ENCODE measurements at regions not wholly inside any gene's neighbourhood (a gene's known extent, or its start where the extent isn't known, plus 50 kb on each side); places are given as distances from the start of the nearest gene placed in this dataset.
A peak's percentile ranks its signal among the peaks of the same experiment; 100 is the strongest.

- CTCF ChIA-PET = no interaction called here
- no peak for ATAC-seq
- no peak overlapping the region for H3K4me3 Mint-ChIP-seq
Measured at GRCh38 chr21:16323596-16323995, 593.8 kb downstream of the USP25 start.

DNA sequence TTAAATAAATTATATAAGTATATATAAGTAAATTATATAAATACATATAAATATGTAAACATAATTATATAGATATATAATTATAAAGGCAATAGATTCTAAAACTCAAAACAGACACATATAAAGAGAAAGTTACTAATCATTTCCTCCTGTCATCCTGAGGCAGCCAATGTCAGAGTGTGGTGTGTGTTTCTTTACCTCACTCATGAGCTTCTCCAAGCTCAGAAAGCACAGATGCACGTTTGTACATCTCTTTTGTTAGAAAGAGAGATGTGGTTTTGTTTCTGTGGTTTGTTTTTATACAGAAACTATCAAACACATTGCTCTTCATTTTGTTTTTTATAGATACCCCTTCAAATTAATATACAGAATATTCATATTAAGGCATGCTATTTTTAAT is 594.8 kb downstream of the USP25 start:
- H3K36me3 Mint-ChIP-seq (ENCODE audit: low read depth) = no peaks in the 10 kb centered on the region
- DNase-seq (no peak), ATAC-seq (no peak)
- H3K4me1 Mint-ChIP-seq (ENCODE audit: low read depth) = no peaks in the 10 kb centered on the region
- ChIA-PET CTCF (interaction anchor here (1.2 kb wide), 1 partner anchor 19 kb away, joined by 3 read pairs; no protein-coding TSS in a partner anchor), POLR2A (no interaction called here)
- H3K27me3 Mint-ChIP-seq = peaks cover 2% of the 10 kb centered on the region
- no peaks in the 10 kb centered on the region for H3K9me3 Mint-ChIP-seq
- H3K4me3 Mint-ChIP-seq = no peak overlapping the region
- H3K27ac Mint-ChIP-seq = no peak overlapping the region
- TF ChIP-seq, protein P1, sequence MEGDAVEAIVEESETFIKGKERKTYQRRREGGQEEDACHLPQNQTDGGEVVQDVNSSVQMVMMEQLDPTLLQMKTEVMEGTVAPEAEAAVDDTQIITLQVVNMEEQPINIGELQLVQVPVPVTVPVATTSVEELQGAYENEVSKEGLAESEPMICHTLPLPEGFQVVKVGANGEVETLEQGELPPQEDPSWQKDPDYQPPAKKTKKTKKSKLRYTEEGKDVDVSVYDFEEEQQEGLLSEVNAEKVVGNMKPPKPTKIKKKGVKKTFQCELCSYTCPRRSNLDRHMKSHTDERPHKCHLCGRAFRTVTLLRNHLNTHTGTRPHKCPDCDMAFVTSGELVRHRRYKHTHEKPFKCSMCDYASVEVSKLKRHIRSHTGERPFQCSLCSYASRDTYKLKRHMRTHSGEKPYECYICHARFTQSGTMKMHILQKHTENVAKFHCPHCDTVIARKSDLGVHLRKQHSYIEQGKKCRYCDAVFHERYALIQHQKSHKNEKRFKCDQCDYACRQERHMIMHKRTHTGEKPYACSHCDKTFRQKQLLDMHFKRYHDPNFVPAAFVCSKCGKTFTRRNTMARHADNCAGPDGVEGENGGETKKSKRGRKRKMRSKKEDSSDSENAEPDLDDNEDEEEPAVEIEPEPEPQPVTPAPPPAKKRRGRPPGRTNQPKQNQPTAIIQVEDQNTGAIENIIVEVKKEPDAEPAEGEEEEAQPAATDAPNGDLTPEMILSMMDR (IDR thresholded peaks at IDR 0.05) = no peak
- intact Hi-C loops (cut with micrococcal nuclease) = no loop called here

More at GRCh38 chr21:16323596-16323995, 593.8 kb downstream of the USP25 start:
- no peaks in the 10 kb centered on the region for H3K9me3 Mint-ChIP-seq
- H3K4me1 Mint-ChIP-seq (ENCODE audit: low read depth) = no peaks in the 10 kb centered on the region
- intact Hi-C loops (cut with micrococcal nuclease) = no loop called here
- POLR2A ChIA-PET = no interaction called here
- peaks cover 2% of the 10 kb centered on the region for H3K27me3 Mint-ChIP-seq
- no peaks in the 10 kb centered on the region for H3K36me3 Mint-ChIP-seq (ENCODE audit: low read depth)
- H3K27ac Mint-ChIP-seq = no peak overlapping the region
- TF ChIP-seq, protein P1 (IDR thresholded peaks at IDR 0.05) = no peak
- no peak for DNase-seq

DNA sequence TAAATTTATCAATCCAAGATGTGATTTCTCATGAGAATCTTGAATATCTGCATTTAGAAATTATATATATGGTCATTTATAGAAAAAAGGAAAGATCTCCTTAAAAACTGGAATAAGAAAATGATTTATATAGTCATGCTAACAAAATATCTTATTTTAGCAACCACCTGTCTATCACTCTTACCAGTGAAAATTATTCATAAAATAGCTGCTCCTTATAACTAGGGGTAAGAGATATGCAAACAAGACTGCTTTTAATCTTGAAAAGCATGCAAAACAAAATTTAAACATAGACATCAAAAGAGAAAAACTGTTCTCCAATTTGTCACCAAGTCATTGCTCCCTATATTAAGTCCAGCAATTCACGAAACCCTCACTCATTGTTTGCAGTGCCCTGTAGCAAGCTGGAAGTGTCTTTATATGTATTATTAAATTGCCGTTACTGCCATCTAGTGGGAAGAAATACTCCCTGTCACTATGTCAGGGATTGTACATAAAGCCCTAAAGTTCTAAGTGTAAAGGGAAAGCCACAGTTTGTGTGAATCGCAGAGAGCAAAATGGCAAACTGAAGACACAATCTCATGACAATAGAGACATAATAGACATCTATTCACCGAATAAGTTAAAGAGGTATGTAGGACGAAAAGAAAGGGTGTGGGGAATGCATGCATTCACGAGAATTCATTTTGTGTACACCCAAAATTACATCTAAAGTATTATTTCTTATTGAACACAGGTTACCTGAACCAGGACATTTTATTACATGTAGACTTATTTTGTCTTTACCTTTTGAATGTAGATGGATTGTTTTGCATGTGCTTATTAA is 600.5 kb downstream of the USP25 start:
- TF ChIP-seq, protein P1 (IDR thresholded peaks at IDR 0.05) = peak; percentile 66
- H3K27ac Mint-ChIP-seq = no peak overlapping the region
- ChIA-PET POLR2A (no interaction called here), CTCF (interaction anchor here (0.6 to 2.5 kb wide), 11 partner anchors 8 to 434 kb away, joined by 3 to 14 read pairs (median 5); no protein-coding TSS in a partner anchor)
- intact Hi-C loops (cut with micrococcal nuclease) = loop anchor here (10.0 kb wide), 1 partner anchor 245 kb away; no protein-coding TSS in a partner anchor
- no peaks in the 10 kb centered on the region for H3K27me3 Mint-ChIP-seq
- H3K9me3 Mint-ChIP-seq = no peaks in the 10 kb centered on the region
- H3K36me3 Mint-ChIP-seq (ENCODE audit: low read depth) = no peaks in the 10 kb centered on the region
- no peak overlapping the region for H3K4me3 Mint-ChIP-seq
- DNase-seq (peak; percentile 9), ATAC-seq (peak; percentile 70)
- H3K4me1 Mint-ChIP-seq (ENCODE audit: low read depth) = no peaks in the 10 kb centered on the region

DNA sequence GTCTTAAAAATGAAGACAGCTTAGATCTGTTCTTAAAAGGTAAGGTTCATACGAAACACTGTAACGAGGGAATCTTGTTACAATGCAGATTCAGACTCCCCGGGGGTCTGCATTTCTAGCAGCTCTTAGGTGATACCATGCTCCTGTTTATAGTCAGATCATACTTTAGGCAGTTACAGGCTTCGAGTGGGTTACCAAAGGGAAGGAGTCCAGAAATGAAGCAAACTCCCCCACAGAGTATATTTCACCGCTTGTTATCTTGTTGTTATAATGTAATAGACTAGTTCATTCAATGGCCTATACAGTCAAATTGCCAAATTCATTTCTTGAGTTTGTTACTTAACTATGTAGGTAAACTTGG is 601.1 kb downstream of the USP25 start:
- ATAC-seq (no peak), DNase-seq (no peak)
- H3K27me3 Mint-ChIP-seq = no peaks in the 10 kb centered on the region
- H3K36me3 Mint-ChIP-seq (ENCODE audit: low read depth) = no peaks in the 10 kb centered on the region
- intact Hi-C loops (cut with micrococcal nuclease) = loop anchor here (10.0 kb wide), 1 partner anchor 246 kb away; no protein-coding TSS in a partner anchor
- CTCF ChIA-PET = interaction anchor here (1.4 to 2.5 kb wide), 7 partner anchors 9 to 248 kb away, joined by 4 to 14 read pairs (median 7); no protein-coding TSS in a partner anchor
- no peaks in the 10 kb centered on the region for H3K4me1 Mint-ChIP-seq (ENCODE audit: low read depth)
- POLR2A ChIA-PET = no interaction called here
- no peak overlapping the region for H3K4me3 Mint-ChIP-seq
- TF ChIP-seq, protein P1 (IDR thresholded peaks at IDR 0.05) = no peak
- H3K9me3 Mint-ChIP-seq = no peaks in the 10 kb centered on the region
- H3K27ac Mint-ChIP-seq = no peak overlapping the region

DNA sequence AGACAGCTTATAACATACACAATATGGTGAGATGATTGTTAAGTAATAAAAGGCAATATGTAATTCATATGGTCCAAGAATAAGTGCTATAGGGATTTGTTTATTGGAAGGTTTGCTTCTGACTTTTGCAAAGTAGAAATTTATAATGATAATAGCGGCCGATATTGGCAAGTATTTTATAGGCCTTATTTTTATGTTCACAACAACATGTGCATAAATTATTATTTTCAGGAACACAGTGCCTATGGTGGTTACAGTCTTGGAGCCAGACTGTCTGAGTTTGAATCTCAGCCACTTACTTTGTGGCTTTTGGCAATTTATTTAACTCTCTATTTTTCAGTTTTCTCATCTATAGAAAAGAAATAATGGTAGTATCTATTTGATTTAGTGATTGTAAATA is 607.5 kb downstream of the USP25 start:
- Mint-ChIP-seq H3K4me3 (no peak overlapping the region), H3K27ac (no peak overlapping the region), H3K9me3 (no peaks in the 10 kb centered on the region), H3K36me3 (ENCODE audit: low read depth) (no peaks in the 10 kb centered on the region), H3K4me1 (ENCODE audit: low read depth) (no peaks in the 10 kb centered on the region), H3K27me3 (no peaks in the 10 kb centered on the region)
- ATAC-seq = no peak
- POLR2A ChIA-PET = no interaction called here
- intact Hi-C loops (cut with micrococcal nuclease) = loop anchor here (10.0 kb wide), 1 partner anchor 252 kb away; no protein-coding TSS in a partner anchor
- TF ChIP-seq, protein P1 (IDR thresholded peaks at IDR 0.05) = no peak
- CTCF ChIA-PET = no interaction called here
- DNase-seq = no peak
